ENCODE measurements at regions not wholly inside any gene's neighbourhood (a gene's known extent, or its start where the extent isn't known, plus 50 kb on each side); places are given as distances from the start of the nearest gene placed in this dataset.
"Not testable (repeated sequence)": the region's sequence is repeated elsewhere in the genome, so short reads cannot be mapped to it uniquely, and the experiment has no call there.

DNA sequence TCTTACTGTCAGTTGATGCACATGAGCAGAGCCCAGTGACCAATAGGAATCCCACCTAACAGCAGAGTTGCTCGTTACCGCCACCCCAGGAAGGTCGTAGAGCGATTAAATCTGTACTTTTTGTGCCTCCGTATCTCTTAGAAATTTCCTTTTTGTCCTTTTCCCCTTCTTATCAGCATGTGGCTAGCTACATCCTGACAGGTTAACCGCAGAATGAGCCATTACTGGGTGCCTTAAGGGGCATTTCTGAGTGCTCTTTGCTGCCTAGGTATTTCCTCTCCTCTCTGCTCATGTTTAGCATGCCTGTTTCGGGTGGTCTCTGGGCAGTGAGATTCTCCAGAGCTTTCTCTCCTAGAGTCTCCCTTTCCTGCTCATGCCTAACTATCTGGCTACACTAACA is 530.5 kb downstream of the FAM133A start:
- DNase-seq (ENCODE audit: insufficient read length, low spot score) (no peak), FAIRE-seq (no peak)
- TF ChIP-seq POLR2A (IDR thresholded peaks at IDR 0.05; ENCODE audit: low read depth, low read length) = no peak

DNA sequence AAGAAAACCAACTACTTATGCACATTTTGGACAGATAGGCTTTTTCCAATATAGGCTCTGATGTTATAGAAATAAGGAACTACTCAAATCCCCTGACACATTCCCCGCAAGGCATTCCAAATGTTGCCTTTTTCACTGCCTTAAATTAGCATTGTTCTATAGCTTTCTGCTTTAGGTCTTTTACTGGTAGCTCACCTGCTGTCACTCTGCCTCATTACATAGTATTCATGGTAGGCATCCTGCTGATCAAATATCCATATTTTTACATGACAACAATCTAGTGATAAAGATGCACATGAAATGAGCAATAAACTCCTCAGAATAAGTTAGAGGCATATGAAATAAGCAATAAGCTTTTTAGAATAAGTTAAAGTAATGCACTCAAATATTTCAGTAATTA is 542.7 kb downstream of the FAM133A start:
- TF ChIP-seq POLR2A (IDR thresholded peaks at IDR 0.05; ENCODE audit: low read depth, low read length) = no peak
- FAIRE-seq (no peak), DNase-seq (ENCODE audit: insufficient read length, low spot score) (no peak)

DNA sequence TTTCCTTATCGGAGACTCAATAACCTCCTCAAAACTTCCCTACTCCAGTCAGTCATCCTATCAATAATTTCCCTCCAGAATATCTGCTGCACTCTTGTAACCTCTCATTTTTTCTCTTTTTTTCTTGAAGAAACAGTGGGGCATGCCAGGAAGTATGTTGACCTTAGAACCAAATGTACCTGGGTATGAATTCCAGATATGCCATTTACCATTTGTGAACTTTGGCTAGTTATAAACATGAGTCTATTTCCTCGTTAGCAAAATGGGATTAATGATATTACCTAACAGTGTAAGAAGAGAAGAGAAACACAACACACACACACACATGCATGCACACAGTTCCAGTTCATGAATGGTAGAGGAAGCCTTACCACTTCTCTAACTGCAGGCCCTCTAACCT is 578.2 kb downstream of the FAM133A start:
- no peak for TF ChIP-seq POLR2A (IDR thresholded peaks at IDR 0.05; ENCODE audit: low read depth, low read length)
- no peak for DNase-seq (ENCODE audit: insufficient read length, low spot score)
- no peak for FAIRE-seq

DNA sequence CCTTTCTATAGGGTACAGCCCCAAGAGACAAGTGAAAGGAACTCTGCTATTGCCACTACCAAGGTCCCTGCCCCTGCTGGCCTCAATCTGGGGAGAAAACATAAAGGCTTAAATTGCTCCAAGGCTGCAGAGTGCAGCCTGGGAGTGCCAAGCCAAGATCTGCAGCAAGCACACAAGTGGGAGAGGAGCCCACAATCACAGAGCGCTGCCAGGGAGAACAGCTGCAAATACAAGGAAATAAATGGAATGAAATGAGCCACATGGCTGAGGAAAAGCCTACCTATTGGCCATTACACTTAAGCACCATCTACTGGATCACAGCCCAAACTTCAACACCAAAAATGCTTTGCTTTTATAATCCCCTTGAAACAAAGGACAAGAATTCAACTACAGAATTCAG is 582.4 kb downstream of the FAM133A start:
- FAIRE-seq (no peak), DNase-seq (ENCODE audit: insufficient read length, low spot score) (no peak)
- no peak for TF ChIP-seq POLR2A (IDR thresholded peaks at IDR 0.05; ENCODE audit: low read depth, low read length)

DNA sequence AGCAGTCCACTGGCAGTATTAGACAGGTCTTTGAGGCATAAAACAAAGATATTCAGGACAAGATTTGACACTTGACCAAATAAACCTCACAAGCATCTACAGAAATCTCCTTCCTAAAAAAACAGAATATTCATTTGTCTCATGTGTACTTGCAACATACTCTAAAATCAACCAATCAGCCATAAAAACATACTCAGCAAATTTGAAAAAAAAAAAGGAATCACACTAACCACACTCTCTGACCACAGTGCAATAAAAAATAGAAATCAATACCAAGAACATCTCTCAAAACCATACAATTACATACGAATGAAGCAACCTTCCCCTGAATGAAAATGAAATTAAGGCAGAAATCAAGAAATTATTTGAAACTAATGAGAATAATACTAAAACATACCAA is 591.3 kb downstream of the FAM133A start:
- FAIRE-seq (no peak), DNase-seq (ENCODE audit: insufficient read length, low spot score) (no peak)
- no peak for TF ChIP-seq POLR2A (IDR thresholded peaks at IDR 0.05; ENCODE audit: low read depth, low read length)

DNA sequence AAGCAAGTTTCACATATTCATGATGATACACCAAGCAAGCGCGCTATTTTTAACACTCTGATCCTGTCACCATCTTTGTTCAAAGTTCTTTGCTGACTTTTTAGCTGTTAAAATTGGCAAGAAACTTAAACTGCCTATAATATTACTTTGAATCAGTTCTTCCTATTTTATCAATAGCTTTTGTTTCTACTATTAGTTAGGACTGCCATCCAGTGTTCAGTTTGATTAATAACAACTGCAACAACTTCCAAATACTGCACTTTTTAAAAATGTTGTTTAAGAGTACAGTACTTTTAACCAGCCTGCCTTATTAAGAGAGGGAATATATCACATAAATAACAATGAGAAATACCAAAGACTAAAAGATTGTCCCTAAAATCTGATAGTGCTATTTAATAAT is 614.3 kb downstream of the FAM133A start:
- DNase-seq (ENCODE audit: insufficient read length, low spot score) (no peak), FAIRE-seq (no peak)
- no peak for TF ChIP-seq POLR2A (IDR thresholded peaks at IDR 0.05; ENCODE audit: low read depth, low read length)

DNA sequence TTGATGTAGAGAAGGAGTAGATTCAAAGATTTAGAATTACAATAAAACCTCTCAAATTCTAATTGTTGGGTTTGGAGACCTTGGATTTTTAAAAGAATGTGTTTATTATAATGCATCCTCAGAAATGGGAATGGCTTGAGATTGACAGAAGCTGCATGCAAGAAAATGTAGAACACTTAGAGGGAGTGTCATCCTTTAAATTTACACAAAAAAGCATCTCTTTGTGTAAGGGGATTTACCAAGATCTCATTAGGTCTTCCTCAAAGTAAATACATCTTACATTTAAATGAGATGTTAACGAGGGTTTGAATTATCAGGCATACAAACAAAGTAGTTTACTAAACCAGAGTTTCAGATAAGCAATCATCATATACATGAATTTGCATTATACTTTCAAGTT is 615.0 kb downstream of the FAM133A start:
- FAIRE-seq = no peak
- TF ChIP-seq POLR2A (IDR thresholded peaks at IDR 0.05; ENCODE audit: low read depth, low read length) = no peak
- DNase-seq (ENCODE audit: insufficient read length, low spot score) = no peak

DNA sequence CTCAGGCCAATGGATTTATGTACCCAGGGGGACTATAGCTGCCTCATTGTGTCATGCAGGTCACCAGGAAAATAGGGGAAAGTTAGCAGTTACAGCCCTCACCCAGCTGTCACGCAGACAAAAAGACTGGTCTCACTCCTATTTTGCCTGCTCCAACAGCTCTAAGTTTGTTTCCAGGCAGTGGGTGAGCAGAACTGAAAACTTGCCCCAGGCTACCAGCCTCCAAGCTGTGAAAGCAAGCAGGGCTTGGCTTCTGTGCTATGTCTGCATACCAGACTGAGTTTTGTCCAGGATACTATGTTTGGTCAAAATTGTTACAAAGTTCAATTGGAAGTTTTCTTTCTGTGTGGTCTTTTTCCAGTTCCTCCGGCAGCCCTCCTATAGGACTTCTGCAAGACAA is 628.4 kb downstream of the FAM133A start:
- TF ChIP-seq POLR2A (IDR thresholded peaks at IDR 0.05; ENCODE audit: low read depth, low read length) = no peak
- FAIRE-seq = no peak
- DNase-seq (ENCODE audit: insufficient read length, low spot score) = no peak

DNA sequence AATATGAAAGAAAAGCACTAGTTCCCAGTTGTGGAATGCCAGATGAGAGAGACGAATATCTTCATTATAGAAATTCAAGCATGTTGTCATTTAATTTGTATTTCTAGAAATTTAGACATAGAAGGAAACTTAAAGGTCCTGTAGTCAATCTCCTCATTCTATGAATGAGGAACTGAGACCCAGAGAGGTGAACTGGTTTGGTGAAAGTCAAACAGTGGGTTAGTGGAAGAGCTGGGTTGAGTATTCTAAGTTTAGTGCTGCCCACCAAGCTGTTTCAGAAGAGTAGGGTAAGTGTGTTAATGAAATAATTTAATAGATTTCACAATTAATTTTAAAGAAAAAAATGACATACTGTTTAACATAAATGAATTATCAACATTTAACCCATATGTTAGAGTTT is 655.2 kb downstream of the FAM133A start:
- FAIRE-seq = no peak
- no peak for TF ChIP-seq POLR2A (IDR thresholded peaks at IDR 0.05; ENCODE audit: low read depth, low read length)

DNA sequence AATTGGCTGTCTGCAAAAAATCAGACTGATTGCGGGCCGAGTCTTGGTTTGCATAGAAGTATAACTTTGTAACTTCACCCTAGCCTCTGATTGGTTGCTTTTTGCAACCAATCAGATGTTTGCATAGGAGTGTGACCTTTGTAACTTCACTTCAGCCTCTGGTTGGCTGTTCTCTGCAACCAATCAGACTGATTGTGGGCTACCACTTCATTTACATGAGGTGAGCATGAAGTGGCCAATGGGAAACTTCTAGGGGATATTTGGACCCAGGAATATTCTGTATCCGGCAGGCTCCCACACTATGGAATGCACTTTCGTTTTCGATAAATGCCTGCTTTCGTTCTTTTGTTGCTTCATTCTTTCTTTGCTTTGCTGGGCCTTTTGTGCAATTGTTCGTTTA is 667.7 kb downstream of the FAM133A start:
- not testable (repeated sequence) for FAIRE-seq; DNase-seq (ENCODE audit: insufficient read length, low spot score)

More for the DNA sequence above, 655.2 kb downstream of the FAM133A start:
- DNase-seq (ENCODE audit: insufficient read length, low spot score) = no peak

DNA sequence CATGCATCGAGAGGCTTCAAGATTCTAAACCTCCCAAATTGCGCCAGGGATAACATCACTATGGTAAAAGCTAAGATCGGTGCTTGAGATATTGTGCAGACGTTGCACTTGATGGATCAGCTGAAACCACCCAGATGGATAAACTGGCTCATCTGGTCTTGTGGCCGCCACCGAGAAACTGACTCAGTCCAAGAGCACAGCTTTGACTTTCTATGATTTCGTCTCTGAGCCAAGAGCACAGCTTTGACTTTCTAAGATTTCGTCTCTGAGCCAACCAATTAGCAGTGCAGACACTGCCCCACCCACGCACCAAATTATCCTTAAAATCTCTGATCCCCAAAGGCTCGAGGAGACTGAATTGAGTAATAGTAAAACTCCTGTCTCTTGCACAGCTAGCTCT is 687.2 kb downstream of the FAM133A start:
- TF ChIP-seq POLR2A (IDR thresholded peaks at IDR 0.05; ENCODE audit: low read depth, low read length) = no peak
- FAIRE-seq (no peak), DNase-seq (ENCODE audit: insufficient read length, low spot score) (no peak)

DNA sequence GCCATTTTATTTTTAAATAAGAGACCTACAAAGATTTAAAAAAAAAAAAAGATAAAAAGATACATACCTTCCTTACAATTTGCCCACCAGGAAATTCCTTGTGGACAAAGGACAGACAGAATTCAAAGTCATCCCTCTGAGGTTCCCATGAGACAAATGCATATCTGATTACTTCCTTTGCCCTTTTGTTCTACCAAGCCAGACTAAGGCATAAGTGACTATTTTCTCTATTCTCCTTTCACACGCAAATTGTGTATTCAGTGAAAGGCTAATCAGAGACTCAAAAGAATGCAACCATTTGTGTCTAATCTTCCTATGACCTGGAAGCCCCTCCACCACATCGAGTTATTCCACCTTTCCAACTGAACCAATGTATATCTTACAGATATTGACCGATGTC is 691.7 kb downstream of the FAM133A start:
- DNase-seq (ENCODE audit: insufficient read length, low spot score) (no peak), FAIRE-seq (no peak)
- TF ChIP-seq POLR2A (IDR thresholded peaks at IDR 0.05; ENCODE audit: low read depth, low read length) = no peak

DNA sequence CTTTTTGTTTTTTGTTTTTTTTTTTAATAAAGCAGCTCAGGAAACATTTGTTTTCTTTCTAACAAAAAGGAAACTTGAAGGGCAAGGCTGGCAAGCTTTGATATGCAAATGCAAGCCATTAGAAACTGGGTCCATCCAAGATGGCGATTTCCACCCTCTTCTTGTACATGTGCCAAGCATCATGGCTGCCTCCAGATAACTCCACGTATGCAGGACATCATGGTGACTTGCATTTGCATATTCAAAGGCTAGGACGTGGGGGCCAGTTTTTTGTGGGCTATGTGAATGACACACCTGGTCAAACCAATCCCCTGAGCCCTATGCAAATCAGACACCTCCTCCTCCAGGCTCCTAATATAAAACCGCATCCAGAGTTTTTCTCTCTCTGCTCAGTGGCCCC is 692.6 kb downstream of the FAM133A start:
- DNase-seq (ENCODE audit: insufficient read length, low spot score) (no peak), FAIRE-seq (no peak)
- TF ChIP-seq POLR2A (IDR thresholded peaks at IDR 0.05; ENCODE audit: low read depth, low read length) = no peak

DNA sequence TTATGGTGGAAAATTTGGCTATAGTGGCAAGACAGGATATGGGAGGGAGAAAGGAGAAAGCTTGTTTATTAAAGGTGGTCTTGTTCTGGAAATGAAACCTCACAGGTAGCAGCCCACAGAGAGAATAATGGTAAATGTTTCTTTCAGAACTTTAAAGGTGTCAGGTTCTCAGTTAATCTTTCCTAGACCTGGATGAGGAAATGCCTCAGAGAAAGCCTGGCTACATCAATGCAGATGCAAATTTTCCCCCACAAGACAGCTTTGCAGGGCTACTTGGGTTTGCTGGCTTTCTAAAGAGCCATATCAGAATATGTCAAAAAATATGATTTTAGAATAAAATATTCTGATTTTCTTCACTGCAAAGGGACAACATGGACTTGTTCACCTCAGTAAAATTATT is 715.0 kb downstream of the FAM133A start:
- DNase-seq (ENCODE audit: insufficient read length, low spot score) (no peak), FAIRE-seq (no peak)
- TF ChIP-seq POLR2A (IDR thresholded peaks at IDR 0.05; ENCODE audit: low read depth, low read length) = no peak

DNA sequence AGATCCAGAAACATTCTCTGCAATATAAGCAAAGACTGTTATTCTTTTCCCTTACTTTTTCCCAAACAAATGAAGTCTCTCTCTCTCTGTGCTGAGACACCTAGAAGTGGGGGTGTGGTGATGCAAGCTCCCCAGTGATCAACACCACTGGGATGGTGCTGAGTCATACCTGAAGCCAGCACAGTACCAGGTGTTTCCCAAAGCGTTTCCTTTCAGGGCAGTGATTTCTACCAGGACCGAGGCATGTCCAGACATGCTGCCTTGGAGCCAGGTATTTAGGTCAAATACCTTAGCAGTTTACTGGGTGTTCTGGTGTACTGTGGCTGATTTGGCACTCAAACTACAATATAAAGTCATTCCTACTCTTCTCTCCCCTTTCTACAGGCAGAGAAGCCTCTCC is 726.5 kb downstream of the FAM133A start:
- FAIRE-seq = no peak
- TF ChIP-seq POLR2A (IDR thresholded peaks at IDR 0.05; ENCODE audit: low read depth, low read length) = no peak
- DNase-seq (ENCODE audit: insufficient read length, low spot score) = no peak

DNA sequence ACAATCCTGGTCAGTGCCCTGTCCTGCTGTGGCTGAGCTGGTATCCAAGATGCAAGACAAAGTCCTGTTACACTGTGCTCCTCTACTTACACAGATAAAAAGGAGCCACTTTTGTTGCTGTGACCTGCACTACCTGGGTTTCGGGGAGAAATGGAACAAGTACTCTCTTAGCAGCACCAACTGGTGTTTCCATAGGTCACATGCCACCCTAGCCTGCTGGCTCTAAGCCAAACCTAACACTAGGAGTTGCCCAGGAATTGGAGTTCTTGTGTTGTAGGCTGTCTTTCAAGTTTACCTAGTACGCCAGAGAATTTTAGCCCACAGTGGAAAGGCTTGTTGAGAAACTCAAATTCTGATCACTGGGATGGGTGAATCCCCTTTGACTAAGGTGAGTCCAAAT is 727.4 kb downstream of the FAM133A start:
- no peak for DNase-seq (ENCODE audit: insufficient read length, low spot score)
- no peak for TF ChIP-seq POLR2A (IDR thresholded peaks at IDR 0.05; ENCODE audit: low read depth, low read length)
- no peak for FAIRE-seq

All from H54 (cell line).